Endothelial cell of umbilical vein (primary cell): ENCODE measurements at regions not wholly inside any gene's neighbourhood (a gene's known extent, or its start where the extent isn't known, plus 50 kb on each side); places are given as distances from the start of the nearest gene placed in this dataset.

Experiments used
- CTCF ChIP-seq, 2 donors: IDR thresholded peaks; 1 replicate in 1 of 2; 2 replicates in 1 of 2; pipeline ENCODE4 v1.5.1; 2011; ENCODE audit warnings: low read length in 2 of 2, mild to moderate bottlenecking in 2 of 2, moderate library complexity in 2 of 2, control low read depth in 1 of 2, inconsistent platforms in 1 of 2, low read depth in 1 of 2; ENCODE audit not compliant: insufficient read depth in 1 of 2; ENCODE audit errors: extremely low read depth in 1 of 2
- EZH2 ChIP-seq: IDR thresholded peaks from 2 replicates; pipeline ENCODE4 v1.6.1; 2012; ENCODE audit warnings: borderline replicate concordance, low read depth, mild to moderate bottlenecking, moderate library complexity, low read length, inconsistent platforms; ENCODE audit not compliant: severe bottlenecking
- FOS ChIP-seq: IDR thresholded peaks from 2 replicates; pipeline ENCODE4 v1.6.1; 2011; ENCODE audit warnings: mild to moderate bottlenecking, low read length, moderate library complexity, borderline replicate concordance; ENCODE audit not compliant: insufficient read depth
- MAX ChIP-seq: IDR thresholded peaks from 2 replicates; pipeline ENCODE4 v1.6.1; 2011; ENCODE audit not compliant: insufficient read depth, insufficient read length
- MYC ChIP-seq: IDR thresholded peaks from one replicate; pipeline ENCODE4 v1.6.1; 2011; ENCODE audit warnings: mild to moderate bottlenecking, low read depth, low read length
- POLR2A ChIP-seq: IDR thresholded peaks from 2 replicates; pipeline ENCODE4 v1.6.1; 2012; ENCODE audit warnings: low read depth, mild to moderate bottlenecking, control low read depth, low read length
- POLR2AphosphoS5 ChIP-seq: IDR thresholded peaks from 2 replicates; pipeline ENCODE4 v1.6.1; 2012; ENCODE audit warnings: low read depth, mild to moderate bottlenecking, control low read depth, low read length, moderate library complexity; ENCODE audit not compliant: insufficient read depth

- no peak for TF ChIP-seq CTCF (IDR thresholded peaks at IDR 0.05; ENCODE audit: extremely low read depth in 1 of 2, insufficient read depth in 1 of 2, low read depth in 1 of 2, low read length in 2 of 2)
- no peak for TF ChIP-seq EZH2
- TF ChIP-seq POLR2AphosphoS5, result no peak
- TF ChIP-seq MAX, result no peak
- no peak for TF ChIP-seq POLR2A
- TF ChIP-seq MYC, result no peak
- TF ChIP-seq FOS, result no peak
These were observed 75.1 kb upstream of the ADCY2 start for GRCh38 chr5:7320701-7321301.
